ENCODE measurements at regions not wholly inside any gene's neighbourhood (a gene's known extent, or its start where the extent isn't known, plus 50 kb on each side); places are given as distances from the start of the nearest gene placed in this dataset.

DNA sequence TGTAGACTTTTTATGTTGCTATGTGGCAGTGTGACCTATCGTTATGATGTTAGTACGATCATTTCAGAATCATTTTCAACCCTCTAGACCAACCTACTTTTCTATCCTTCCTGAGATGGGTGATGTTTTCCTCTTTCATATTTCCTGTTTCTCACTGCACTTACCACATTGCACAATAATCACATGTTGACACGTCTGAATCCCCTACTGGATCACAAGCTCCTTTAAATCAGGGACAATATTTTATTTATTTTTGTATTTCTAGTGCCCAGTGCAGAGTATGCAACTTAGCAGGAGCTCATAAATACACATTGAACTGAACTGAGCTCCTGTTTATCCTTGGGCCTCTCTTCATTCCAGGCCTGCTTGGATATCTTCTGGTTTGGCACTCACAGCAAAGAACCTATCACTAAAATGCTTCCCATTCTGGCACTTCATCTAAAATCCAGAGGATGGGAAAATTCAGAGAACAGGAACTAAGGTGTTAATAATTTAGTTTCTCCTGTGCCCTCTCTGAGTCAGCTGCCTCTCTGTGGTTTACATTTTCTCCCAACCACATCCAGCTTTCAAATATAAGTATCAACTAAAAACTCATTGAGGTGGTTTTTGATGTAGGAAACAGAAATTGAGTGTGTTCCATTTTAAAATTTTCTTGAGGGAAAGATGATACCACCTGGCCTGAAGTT lies 69.4 kb upstream of the DYRK2 start:
- TF ChIP-seq, protein P1, sequence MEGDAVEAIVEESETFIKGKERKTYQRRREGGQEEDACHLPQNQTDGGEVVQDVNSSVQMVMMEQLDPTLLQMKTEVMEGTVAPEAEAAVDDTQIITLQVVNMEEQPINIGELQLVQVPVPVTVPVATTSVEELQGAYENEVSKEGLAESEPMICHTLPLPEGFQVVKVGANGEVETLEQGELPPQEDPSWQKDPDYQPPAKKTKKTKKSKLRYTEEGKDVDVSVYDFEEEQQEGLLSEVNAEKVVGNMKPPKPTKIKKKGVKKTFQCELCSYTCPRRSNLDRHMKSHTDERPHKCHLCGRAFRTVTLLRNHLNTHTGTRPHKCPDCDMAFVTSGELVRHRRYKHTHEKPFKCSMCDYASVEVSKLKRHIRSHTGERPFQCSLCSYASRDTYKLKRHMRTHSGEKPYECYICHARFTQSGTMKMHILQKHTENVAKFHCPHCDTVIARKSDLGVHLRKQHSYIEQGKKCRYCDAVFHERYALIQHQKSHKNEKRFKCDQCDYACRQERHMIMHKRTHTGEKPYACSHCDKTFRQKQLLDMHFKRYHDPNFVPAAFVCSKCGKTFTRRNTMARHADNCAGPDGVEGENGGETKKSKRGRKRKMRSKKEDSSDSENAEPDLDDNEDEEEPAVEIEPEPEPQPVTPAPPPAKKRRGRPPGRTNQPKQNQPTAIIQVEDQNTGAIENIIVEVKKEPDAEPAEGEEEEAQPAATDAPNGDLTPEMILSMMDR (IDR thresholded peaks at IDR 0.05) = no peak
- TF ChIP-seq EZH2 (IDR thresholded peaks at IDR 0.05) (no peak), EZH2phosphoT487 (IDR thresholded peaks at IDR 0.05) (no peak)
